Inflammatory macrophage (primary cell): ENCODE measurements at regions not wholly inside any gene's neighbourhood (a gene's known extent, or its start where the extent isn't known, plus 50 kb on each side); places are given as distances from the start of the nearest gene placed in this dataset.

ENCODE experiments used
- DNase-seq, 2 donors: peaks; one replicate each; pipeline ENCODE4 v3.0.0-alpha.2; 2020 to 2022

- no peak for DNase-seq
Measured at GRCh38 chr7:42489299-42489698, 252.3 kb upstream of the GLI3 start.

GRCh38 chr7:42485301-42485766 is 248.3 kb upstream of the GLI3 start:
- no peak for DNase-seq

DNA sequence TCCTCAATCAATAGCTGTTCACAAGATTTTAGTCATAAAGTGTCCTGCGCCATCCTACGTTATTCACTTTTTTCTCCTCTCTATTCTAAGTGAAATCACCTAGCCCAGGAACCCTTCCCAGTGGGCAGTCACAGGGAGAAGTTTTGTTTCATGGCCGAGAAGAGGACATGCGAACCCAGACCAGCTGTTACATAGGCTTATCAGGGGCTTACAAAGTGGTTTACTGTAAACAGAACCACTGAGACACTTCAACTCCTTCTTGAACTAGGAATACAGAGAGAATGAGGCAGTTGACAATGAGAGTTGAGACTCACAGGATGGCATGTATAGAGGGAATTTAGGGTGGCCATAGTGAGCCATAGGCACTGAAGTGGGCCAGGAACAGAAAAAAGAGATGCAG is 246.9 kb upstream of the GLI3 start:
- no peak for DNase-seq

DNA sequence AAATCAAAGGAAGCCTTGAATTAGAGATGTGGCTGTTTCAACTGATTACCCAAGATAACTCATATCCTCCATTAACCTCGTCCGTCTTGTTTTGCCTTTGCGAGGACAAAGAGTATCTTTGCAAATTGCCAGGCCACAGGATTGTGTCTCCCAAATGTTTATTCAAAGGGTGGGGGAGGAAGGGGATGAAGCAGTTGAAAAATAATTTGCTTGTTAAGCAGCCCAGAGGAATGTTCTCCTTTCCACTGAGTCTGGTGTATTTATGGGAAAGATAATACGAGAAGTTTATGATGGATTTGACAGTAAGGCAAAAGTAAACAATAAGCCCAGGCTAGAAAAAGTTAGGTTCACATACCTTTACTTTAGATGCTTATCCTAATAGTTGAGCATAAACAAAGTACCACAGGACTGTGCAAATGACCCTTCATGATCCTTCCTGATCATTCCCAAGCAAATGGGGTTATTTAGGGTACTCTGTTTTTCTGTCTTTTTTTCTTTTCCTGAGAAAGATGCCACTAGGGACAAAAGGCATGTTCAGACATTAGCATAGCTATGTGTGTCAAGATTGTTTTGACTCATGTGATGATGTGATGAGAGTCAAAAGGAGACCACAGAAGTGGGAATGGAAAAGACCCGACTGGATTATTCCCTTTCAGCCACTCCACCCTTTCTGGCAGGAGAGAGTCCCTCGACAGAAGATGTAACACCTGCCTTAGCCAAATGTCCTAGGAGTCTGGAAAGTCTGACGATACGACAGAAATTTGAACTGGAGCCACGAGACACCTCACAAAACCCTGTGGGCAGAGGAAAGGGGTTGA is 243.0 kb upstream of the GLI3 start:
- DNase-seq = no peak

DNA sequence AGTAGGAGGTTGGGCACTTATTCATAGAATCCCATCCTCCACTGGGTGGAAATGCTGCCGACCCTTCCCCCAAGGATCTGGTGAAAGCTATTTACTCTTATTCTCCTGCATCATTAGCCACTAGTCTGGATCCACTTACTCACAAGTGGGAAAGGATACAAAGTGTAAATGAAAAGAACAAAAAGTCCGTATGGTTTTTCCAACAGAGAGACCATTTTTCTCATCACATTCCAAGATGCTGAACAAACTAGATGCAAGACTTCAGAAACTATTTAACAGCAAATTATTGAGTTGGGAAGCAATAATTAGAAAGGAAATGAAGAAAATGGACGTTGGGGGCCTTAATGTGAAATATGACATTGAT is 242.4 kb upstream of the GLI3 start:
- DNase-seq = no peak

GRCh38 chr7:42478717-42479116 is 241.7 kb upstream of the GLI3 start:
- DNase-seq = no peak

DNA sequence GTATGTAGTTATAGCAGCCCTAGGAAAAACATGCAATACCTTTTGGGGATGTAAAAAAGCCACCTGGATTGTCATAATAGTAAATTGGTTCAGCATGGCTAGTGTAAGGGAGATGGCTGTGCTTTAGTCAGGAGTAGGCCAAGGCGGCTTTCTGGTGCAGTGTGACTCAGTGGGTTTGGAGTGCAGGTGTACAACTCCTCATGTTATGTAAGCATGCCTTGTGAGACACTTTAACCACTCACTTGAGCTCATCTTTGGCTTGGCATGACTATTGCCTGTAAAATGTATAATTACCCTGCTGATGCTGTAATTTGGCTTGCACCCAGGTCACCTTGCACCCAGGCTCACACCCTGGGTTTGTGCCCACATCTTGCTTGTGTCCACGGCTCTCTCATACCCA is 239.2 kb upstream of the GLI3 start:
- DNase-seq = no peak

DNA sequence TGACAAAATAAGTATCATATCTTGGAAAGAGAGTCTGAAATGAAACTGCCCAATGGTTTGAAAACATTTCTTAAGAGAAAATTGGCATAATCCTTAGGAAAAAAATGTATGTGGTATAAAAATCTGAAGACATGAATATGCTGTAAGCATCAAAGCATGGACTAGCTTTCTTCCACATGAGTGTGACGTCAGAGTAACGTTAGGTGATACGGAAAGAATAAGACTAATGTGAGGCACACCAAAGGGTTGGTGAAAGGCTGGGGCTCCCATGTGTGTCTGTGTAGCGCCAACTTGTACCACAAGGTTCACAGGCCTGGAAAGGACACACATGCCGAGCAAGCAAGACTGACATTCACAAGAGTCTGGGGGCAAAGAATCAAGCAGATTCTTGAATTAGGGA is 238.1 kb upstream of the GLI3 start:
- no peak for DNase-seq

DNA sequence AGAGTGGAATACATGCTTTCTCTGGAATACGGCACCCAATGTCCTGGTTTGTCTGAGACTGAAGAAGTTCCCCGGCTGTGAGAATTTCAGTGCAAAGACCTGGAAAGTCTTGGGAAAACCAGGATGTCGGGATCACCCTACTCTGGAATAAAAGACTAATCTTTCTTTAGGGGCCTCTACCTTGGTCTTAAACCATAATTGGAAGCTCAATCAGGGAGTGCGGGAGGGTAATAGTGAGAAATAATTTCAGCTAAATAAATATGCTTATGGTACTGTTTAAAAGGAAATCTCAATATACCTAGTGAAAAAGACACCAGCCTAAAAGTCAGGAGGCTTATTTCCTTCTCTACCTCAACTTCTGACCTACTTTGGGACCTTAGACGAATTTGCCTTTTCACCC is 236.1 kb upstream of the GLI3 start:
- no peak for DNase-seq

DNA sequence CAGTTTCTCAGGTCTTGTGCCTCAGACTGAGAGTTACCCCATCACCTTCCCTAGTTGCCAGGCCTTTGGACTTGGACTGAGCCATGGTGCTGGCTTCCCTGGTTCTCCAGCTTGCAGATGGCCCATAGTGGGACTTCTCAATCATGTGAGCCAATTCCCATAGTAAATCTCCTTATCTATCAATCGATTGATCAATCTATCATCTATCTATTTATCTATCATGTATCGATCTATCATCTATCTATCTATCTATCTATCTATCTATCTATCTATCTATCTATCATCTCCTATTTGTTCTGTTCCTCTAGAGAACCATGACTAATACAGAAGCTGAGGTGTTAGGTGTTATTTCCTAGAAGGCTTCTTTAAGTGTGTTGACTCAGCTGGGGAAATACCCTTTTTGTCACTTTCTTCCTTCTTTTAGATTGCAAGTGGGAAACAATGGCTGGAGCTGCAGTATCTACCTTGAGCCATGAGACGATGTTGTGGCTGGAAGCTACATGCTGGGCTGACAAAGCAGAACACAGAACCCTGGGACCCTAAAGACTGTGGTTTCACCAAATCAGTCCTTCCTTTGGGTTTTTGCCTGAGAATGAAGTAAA is 234.7 kb upstream of the GLI3 start:
- no peak for DNase-seq

- no peak for DNase-seq
Measured at GRCh38 chr7:42469341-42469740, 232.3 kb upstream of the GLI3 start.

DNA sequence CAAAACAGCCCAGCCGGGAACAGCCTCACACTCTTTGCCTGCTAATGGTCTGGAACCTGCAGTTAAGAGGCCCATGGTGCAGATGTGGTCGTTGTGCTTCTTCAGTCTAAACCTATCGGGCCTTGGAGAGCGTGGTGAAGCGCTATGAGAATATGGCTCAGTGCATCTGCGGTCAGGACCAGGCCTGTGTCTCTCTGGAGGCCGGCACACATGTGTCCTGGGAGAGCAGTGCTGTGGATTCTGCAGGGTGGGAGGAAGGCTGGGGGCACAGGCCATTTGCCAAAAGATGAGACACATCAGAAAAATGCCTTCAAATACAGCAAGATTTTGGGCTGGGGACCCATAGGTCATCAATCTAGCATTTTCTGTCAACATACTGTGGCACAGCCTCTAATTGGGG is 231.5 kb upstream of the GLI3 start:
- DNase-seq = no peak

DNA sequence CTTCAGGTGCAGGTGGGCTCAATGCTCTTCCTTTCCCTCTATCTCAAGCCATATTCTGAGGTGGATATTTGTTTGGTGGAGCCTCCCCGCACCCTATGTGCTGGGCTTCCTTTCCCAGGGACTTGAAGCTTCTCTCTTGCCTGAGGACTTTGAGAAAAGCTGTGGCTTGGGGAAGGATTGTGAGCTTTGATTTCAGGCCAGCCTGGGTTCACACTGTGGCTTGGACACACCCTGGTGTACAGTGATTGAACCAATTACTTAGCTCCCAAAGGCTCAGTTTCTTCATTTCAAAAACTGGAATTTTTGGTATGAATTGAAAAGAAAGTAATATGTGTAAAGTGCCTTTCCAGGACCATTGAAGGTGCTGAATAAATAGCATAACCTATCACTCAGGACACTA is 224.5 kb upstream of the GLI3 start:
- no peak for DNase-seq

GRCh38 chr7:42460933-42461332 is 223.9 kb upstream of the GLI3 start:
- no peak for DNase-seq

DNA sequence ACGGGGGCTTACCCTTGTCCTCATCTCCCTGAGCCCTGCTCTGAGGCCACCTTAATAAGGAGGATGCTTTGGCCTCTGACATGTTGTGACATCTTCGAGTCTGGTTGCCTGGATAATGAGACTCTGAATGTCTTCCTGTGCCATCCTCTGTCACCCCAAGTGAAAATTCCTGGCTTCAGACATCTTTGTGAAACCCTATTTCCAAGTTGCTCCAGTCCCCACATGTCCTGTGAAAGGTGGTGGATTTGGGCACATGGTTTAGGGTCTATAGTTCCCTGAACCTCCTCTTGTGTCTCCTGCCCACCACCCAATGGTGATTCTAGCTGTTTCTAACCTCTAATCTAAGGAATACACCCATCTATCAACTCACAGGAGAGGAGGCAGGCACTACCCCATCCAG is 223.1 kb upstream of the GLI3 start:
- DNase-seq = no peak

- DNase-seq = no peak
Measured at GRCh38 chr7:42457663-42458062, 220.7 kb upstream of the GLI3 start.

DNA sequence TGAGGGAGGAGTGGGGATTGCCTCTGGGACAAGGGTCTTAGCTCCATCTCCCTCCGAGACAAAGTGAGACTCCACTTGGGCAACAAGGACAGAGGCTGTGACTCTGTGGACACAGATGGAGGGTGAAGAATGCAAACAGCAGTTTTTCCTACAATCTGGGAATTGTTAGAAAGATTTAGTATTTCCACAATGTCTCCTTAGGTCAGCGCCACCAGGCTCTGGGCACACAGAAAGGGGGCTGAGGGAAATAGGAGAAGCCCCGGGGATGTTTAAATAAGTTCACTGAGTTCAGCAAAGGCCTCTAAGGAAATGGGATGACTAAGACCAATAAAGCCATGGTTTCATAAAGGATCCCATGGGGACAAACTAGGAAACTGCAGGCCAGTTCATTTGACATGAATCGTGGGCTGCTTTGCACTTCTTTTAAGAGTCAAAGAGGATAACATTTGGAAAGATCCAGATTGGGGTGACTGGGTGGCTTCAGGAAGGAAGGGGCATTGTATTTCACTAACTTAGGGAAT is 219.8 kb upstream of the GLI3 start:
- no peak for DNase-seq

- DNase-seq = no peak
Measured at GRCh38 chr7:42456267-42456666, 219.3 kb upstream of the GLI3 start.

DNA sequence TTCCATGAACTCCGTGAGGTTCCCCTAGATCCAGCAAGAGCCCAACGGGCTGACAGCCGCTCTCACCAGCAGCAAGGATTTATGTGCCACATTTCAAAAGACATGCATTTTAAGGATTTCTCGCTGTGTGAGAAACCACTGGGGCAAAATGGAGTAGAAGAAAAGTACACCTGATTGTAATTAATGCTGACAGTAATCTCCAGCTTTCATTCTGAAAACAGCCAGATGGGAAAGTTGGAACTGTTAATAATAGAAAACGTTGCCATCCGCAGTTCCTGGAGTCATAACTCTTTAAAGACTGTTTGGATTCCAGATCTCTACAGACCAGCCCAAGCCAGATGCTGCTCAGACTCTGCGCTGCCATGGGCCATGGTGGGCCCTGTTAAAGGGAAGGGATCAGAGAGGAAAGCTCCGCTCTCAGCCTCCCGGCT is 216.9 kb upstream of the GLI3 start:
- DNase-seq = no peak

- DNase-seq = no peak
Measured at GRCh38 chr7:42452356-42452755, 215.3 kb upstream of the GLI3 start.

GRCh38 chr7:42449431-42449830 is 212.4 kb upstream of the GLI3 start:
- no peak for DNase-seq

- no peak for DNase-seq
Measured at GRCh38 chr7:42448901-42449300, 211.9 kb upstream of the GLI3 start.

DNA sequence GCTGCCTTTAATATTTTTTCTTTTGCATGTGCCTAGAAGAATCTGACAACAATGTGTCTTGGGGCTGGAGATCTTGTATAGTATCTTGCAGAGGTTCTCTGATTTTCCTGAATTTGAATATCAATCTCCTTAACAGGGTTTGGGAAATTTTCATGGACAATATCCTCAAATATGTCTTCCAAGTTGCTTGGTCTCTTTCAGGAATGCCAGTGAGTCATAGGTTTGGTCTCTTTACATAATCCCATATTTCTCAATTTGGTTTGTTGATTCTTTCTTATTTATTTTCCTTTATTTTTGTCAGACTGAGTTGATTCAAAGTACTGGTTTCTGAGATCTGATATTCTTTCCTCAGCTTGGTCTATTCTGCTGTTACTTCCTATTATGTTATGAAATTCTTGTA is 208.7 kb upstream of the GLI3 start:
- no peak for DNase-seq

DNA sequence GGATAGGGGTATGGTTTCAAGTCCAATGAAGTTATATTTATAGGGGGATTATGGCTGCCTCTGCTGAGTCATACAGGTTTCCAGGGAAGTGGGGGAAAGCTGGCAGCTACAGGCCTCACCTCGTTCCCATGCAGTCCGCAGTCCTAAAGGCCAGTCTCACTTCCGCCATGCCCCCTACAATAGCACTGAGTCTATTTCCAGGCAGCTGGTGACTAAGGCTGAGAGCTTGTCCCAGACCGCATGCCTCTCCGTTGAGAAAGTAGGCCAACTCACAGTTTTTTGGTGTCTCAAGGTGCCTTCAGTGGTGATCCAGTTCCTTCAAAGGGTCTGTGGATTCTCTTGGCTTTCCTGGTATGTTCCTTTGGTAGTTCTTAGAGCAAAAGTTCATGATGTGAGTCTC is 203.9 kb upstream of the GLI3 start:
- DNase-seq = no peak
